ENCODE measurements at regions not wholly inside any gene's neighbourhood (a gene's known extent, or its start where the extent isn't known, plus 50 kb on each side); places are given as distances from the start of the nearest gene placed in this dataset.

- TF ChIP-seq POLR2A (IDR thresholded peaks at IDR 0.05) (no peak), CTCF (IDR thresholded peaks at IDR 0.05 in 4 of 5, conservative IDR thresholded peaks at IDR 0.05 in 1 of 5) (no peak)
Measured at GRCh38 chr6:71502168-71502567, 213.6 kb downstream of the OGFRL1 start.
